HG03103 (cell line): ENCODE measurements at regions not wholly inside any gene's neighbourhood (a gene's known extent, or its start where the extent isn't known, plus 50 kb on each side); places are given as distances from the start of the nearest gene placed in this dataset.
"Not testable (repeated sequence)": the region's sequence is repeated elsewhere in the genome, so short reads cannot be mapped to it uniquely, and the experiment has no call there.

ENCODE experiments used
- ATAC-seq: cut with Tn5 transposase; IDR thresholded peaks from one replicate; pipeline ENCODE4 v1.9.1; 2021; ENCODE audit warnings: low read depth; ENCODE audit not compliant: unreplicated experiment

DNA sequence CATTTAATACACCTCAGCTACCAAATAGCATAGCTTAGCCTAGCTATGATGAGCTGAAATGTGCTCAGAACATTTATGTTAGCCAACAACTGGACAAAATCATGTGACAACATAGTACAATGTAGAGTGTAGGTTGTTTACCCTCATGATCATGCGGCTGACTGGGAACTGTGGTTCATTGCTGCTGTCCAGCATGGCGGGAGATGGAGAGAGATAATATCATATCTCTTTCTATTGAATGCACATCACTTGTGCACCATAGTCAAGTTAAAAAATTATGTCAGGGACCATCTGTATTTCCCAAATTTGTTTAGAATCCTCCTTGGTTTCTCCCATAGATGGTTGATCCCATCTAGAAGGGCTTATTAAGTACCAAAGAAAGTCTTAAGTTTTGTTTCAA, 151.1 kb upstream of the ELL2 start:
- ATAC-seq: no peak

GRCh38 chr5:96112123-96112670, 150.5 kb upstream of the ELL2 start:
- ATAC-seq: no peak

GRCh38 chr5:96111080-96111756, 149.6 kb upstream of the ELL2 start:
- ATAC-seq: no peak

GRCh38 chr5:96110300-96110699, 148.6 kb upstream of the ELL2 start:
- no peak for ATAC-seq

DNA sequence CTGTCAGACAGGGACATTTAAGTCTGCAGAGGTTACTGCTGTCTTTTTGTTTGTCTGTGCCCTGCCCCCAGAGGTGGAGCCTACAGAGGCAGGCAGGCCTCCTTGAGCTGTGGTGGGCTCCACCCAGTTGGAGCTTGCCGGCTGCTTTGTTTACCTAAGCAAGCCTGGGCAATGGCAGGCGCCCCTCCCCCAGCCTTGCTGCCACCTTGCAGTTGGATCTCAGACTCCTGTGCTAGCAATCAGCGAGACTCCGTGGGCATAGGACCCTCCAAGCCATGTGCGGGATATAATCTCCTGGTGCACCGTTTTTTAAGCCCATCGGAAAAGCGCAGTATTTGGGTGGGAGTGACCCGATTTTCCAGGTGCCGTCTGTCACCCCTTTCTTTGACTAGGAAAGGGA, 147.0 kb upstream of the ELL2 start:
- ATAC-seq: not testable (repeated sequence)

DNA sequence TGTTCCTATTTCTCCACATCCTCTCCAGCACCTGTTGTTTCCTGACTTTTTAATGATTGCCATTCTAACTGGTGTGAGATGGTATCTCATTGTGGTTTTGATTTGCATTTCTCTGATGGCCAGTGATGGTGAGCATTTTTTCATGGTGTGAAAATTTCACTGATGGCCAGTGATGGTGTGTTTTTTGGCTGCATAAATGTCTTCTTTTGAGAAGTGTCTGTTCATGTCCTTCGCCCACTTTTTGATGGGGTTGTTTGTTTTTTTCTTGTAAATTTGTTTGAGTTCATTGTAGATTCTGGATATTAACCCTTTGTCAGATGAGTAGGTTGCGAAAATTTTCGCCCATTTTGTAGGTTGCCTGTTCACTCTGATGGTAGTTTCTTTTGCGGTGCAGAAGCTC, 142.2 kb upstream of the ELL2 start:
- not testable (repeated sequence) for ATAC-seq

DNA sequence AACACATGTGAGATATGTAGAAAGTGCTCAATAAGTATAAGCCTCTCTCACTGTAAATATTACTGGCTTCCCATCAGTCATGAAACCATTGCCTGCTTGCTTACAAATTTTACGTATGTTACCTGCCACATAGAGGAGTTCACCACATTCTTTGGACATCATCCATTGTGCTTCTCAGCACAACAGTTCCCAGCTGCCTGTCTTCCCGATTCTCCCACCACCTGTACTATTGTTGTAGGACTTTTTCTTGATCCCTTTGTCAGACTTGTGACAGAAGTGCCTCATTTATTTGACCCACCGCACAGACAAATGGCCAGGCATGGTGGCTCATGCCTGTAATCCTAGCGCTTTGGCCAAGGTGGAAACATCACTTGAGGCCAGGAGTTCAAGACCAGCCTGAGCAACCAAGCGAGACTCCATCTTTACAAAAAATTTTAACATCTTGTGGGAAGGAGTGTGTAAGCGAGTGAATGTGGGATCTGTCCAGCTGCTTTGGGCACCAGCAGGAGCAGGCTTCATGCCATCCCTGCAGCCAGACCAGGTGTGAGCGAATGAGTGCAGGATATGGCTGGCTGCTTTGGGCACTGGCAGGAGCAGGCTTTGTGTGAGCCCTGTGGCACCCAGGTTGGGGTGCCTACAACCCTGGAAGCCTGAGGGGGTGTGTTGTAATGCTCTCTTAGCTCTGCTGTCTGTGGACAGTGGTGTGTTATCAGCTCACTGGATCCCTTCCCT, 139.9 kb upstream of the ELL2 start:
- ATAC-seq: no peak

- not testable (repeated sequence) for ATAC-seq
Measured at GRCh38 chr5:96097488-96097887, 135.8 kb upstream of the ELL2 start.

DNA sequence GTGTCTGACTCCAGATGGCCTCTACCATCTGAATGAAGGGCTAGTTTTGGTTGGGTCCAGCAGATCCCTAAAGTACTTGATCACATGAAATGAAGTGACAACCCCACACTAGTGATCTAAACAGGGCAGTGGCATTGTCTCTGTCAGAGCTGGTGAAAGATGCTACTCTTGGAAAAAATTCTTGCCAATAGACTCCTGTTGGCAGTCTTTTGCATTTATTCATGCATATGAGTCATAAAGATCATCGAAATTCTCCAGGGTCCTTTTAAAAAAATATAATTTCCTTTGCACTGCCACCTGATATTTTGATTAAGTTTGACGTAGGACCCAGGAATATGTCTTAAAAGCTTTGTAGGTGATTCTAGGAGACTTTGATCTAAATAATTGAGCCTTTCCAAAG, 135.1 kb upstream of the ELL2 start:
- no peak for ATAC-seq

GRCh38 chr5:96094904-96095303, 133.3 kb upstream of the ELL2 start:
- no peak for ATAC-seq

- no peak for ATAC-seq
Measured at GRCh38 chr5:96093890-96094381, 132.3 kb upstream of the ELL2 start.

DNA sequence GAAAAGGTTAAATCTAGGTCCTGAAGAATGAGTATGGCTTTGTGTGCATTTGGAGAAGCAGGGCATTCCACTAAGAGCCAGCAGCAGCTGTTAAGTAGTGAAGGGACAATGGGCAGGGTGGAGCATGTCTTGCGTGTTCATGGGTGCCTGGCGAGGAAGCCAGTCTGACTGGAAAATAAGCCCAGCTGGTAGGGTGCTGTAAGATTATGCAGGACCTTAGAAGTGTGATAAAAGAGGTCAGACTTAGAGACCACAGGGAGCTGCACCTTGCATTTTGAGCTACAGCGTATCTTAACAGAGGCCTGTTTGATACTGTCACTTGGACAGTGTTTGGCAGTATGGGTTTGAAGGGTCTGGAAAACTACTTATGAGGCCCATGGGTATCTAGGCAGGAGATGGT, 131.7 kb upstream of the ELL2 start:
- no peak for ATAC-seq

DNA sequence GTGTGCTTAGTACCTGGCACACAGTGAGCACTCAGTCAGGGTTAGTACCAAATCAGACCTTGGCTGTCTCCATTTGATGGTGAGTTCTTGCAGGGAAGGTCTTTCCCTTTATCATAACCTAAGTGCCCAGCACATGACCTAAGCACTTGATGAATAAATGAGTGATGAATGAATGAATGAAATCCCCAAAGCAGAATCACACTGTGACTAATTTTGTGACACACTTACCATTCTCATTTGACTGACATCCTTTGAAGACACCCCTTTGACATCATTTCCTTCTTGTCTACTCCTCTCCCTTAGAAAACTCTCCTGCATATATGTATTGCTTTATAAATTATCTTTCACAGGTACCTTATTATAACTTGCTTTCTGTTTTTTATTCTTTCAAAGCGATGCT, 130.2 kb upstream of the ELL2 start:
- no peak for ATAC-seq

- no peak for ATAC-seq
Measured at GRCh38 chr5:96090215-96090614, 128.6 kb upstream of the ELL2 start.

DNA sequence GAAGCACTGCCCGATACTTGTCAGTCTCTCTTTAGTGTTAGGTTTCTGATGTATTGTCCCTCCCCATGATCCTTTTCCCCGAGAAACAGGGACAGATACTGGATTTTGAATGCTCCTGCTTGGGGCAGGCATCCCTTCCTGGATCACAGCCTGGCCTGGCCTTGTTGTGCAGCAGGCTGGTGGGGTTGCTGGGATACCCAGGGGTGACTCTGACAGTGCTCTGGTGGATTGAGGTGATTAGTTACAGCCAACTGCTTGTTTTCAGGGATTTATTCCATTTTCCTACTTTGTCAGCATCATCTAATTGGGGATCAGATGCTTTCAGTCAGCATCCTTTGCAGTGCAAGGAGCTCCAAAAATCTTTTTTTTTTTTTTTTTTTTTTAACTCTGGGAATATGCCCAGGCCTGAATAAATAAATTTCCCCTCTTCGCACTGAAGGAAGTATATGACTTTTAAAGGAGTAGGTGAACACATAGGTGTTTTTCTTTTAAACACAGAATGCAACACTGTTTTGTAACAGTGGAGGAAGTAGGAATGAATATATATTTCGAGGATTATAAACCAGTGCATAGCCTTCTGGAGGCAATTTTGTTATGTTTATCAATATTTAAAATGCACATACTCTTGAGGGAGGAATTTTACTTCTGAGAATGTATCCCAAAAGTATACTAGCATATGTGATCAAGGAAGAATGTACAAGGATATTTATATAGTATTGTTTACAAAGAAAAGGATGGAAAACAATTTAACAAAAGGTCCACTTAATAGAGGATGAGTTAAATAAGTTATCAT, 127.3 kb upstream of the ELL2 start:
- ATAC-seq: no peak

GRCh38 chr5:96087939-96088338, 126.3 kb upstream of the ELL2 start:
- ATAC-seq: no peak

DNA sequence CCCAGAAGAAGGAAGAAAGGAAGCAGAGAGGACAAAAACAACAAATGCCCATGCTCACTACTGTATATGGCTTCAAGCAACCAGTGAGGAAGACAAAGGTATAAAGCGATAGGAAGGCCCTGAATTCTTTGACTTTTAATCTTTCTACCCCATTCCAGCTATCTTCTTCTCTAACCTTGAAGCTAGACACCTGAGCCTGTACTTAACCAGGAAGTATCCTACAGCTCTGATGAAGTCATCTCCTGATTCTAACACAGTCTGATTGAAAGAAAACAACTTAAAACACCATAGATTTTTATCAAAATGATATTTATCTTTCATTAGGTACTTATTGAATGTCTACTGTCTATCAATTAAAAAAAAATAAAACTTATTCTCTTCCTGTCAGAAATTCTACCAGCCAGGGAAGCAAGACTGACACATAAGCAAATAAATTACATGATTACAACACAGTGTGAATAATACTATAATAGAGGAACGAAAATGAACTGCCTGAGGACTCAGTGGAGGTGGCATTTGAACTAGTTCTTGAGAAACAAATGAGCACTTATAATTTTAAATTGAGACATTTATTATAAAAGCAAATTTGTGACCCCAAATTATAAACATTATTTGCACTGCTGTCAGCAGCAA, 123.3 kb upstream of the ELL2 start:
- ATAC-seq: no peak

DNA sequence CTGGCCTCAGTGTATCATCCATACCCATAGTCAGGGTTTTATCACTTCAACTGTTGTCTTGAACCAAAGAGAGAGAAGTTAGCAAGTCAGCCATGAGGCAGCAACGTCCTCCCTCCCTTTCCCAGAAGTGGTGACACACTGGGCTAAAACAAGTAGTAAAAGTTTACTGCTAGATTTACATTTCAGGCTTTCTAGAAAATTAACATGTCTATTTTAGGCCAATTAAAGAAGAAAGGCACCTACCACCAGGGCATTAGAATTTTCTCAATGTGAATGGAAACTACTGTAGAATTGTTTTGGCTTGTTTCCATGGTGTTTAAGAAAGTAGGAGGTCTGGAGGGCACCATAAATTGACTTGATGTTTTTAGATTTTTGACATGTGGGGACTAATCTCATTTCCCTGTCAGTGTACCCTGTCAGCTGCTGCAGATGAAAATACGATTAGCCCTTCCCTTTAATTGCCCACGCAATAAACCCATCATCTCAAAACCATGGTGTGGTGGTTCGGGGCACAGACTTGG, 121.8 kb upstream of the ELL2 start:
- ATAC-seq: no peak

- no peak for ATAC-seq
Measured at GRCh38 chr5:96081276-96081858, 119.7 kb upstream of the ELL2 start.

- no peak for ATAC-seq
Measured at GRCh38 chr5:96080557-96080956, 118.9 kb upstream of the ELL2 start.
